OCI-LY3 (cell line): ENCODE measurements at regions not wholly inside any gene's neighbourhood (a gene's known extent, or its start where the extent isn't known, plus 50 kb on each side); places are given as distances from the start of the nearest gene placed in this dataset.

ENCODE experiments used
- EZH2phosphoT487 ChIP-seq: fragments of 200-600 bp; shearing (Covaris generic); IDR thresholded peaks from 2 replicates; pipeline ENCODE4 v1.6.1; 2018; ENCODE audit warnings: antibody characterized with exemption, mixed run types, low read depth
- TF ChIP-seq, protein P1 (sequence below): fragments of 200-600, 300-600 bp; sonication (generic); IDR thresholded peaks from 2 replicates; pipeline ENCODE4 v1.5.1; 2014; ENCODE audit warnings: antibody characterized with exemption, low read length, low read depth

DNA sequence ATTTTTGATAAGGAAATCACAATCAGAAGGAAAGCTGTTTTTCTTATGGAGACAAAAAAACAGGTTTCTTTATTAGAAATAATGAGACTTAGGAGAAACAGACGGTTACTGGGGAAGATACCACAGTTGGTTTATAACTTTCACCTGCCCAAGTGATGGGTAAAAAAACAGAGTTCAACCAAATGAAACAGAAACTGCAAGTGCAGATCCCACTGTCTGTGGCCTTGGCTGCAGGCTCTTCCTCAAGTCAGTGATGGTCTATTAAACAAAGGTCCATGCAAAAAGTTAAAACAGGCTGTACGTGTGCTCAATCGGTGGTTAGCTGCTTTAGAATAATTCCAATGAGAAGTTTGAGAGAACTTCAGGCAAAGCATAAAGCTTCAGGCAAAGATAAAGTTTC is 112.1 kb upstream of the NEGR1 start:
- TF ChIP-seq, protein P1, sequence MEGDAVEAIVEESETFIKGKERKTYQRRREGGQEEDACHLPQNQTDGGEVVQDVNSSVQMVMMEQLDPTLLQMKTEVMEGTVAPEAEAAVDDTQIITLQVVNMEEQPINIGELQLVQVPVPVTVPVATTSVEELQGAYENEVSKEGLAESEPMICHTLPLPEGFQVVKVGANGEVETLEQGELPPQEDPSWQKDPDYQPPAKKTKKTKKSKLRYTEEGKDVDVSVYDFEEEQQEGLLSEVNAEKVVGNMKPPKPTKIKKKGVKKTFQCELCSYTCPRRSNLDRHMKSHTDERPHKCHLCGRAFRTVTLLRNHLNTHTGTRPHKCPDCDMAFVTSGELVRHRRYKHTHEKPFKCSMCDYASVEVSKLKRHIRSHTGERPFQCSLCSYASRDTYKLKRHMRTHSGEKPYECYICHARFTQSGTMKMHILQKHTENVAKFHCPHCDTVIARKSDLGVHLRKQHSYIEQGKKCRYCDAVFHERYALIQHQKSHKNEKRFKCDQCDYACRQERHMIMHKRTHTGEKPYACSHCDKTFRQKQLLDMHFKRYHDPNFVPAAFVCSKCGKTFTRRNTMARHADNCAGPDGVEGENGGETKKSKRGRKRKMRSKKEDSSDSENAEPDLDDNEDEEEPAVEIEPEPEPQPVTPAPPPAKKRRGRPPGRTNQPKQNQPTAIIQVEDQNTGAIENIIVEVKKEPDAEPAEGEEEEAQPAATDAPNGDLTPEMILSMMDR: no peak
- no peak for TF ChIP-seq EZH2phosphoT487
